DOHH2 (cell line): ENCODE measurements at regions not wholly inside any gene's neighbourhood (a gene's known extent, or its start where the extent isn't known, plus 50 kb on each side); places are given as distances from the start of the nearest gene placed in this dataset.

ENCODE experiments used
- H3F3A ChIP-seq: fragments of 200-600 bp; sonication (generic), shearing (Covaris generic); 2 replicates; pipeline ENCODE4 v1.6.0; 2016; ENCODE audit warnings: antibody characterized with exemption, mild to moderate bottlenecking; ENCODE audit not compliant: control insufficient read depth, insufficient read depth
- H3K27ac ChIP-seq: fragments of 200-600 bp; sonication (generic); 2 replicates; pipeline ENCODE4 v1.5.1; 2014; ENCODE audit warnings: low read depth, mild to moderate bottlenecking, low read length, moderate library complexity
- H3K27me3 ChIP-seq: fragments of 200-600 bp; sonication (generic); 2 replicates; pipeline ENCODE4 v1.6.1; 2014; ENCODE audit warnings: mild to moderate bottlenecking, low read length, mixed read lengths; ENCODE audit not compliant: control insufficient read depth
- H3K36me3 ChIP-seq: fragments of 200-600 bp; sonication (generic); 2 replicates; pipeline ENCODE4 v1.6.1; 2014; ENCODE audit warnings: mild to moderate bottlenecking, low read length, moderate library complexity, mixed read lengths; ENCODE audit not compliant: control insufficient read depth
- H3K4me1 ChIP-seq: fragments of 200-600 bp; sonication (generic); 2 replicates; pipeline ENCODE4 v1.6.1; 2014; ENCODE audit warnings: mild to moderate bottlenecking, low read length, mixed read lengths; ENCODE audit not compliant: control insufficient read depth
- H3K4me2 ChIP-seq: fragments of 200-600 bp; sonication (generic); 2 replicates; pipeline ENCODE4 v1.6.0; 2014; ENCODE audit warnings: mild to moderate bottlenecking, low read length, moderate library complexity
- H3K4me3 ChIP-seq: fragments of 200-600 bp; sonication (generic); 2 replicates; pipeline ENCODE4 v1.5.1; 2014; ENCODE audit warnings: mild to moderate bottlenecking, low read length, mixed read lengths
- H3K79me2 ChIP-seq: fragments of 200-600 bp; sonication (generic); 2 replicates; pipeline ENCODE4 v1.6.1; 2014; ENCODE audit warnings: mild to moderate bottlenecking, low read length, mixed read lengths; ENCODE audit not compliant: control insufficient read depth
- H3K9me2 ChIP-seq: fragments of 200-600 bp; sonication (generic); replicated peaks from 2 replicates; pipeline ENCODE4 v1.6.1; 2014; ENCODE audit warnings: mild to moderate bottlenecking, low read length, mixed read lengths; ENCODE audit not compliant: control insufficient read depth
- H3K9me3 ChIP-seq: fragments of 200-600 bp; sonication (generic); 2 replicates; pipeline ENCODE4 v1.6.1; 2014; ENCODE audit warnings: antibody characterized with exemption, low read length, mixed read lengths; ENCODE audit not compliant: control insufficient read depth, insufficient read depth
- H4K20me1 ChIP-seq: fragments of 200-600 bp; sonication (generic); 2 replicates; pipeline ENCODE4 v1.6.0; 2014; ENCODE audit warnings: low read depth, mild to moderate bottlenecking, antibody characterized with exemption, low read length, moderate library complexity; ENCODE audit not compliant: control insufficient read depth, insufficient read depth
- CTCF ChIP-seq: fragments of 200-600 bp; sonication (generic); IDR thresholded peaks from one replicate; pipeline ENCODE4 v1.5.1; 2014; ENCODE audit warnings: antibody characterized with exemption, mild to moderate bottlenecking, low read depth, low read length; ENCODE audit not compliant: poor library complexity, severe bottlenecking
- EZH2phosphoT487 ChIP-seq: fragments of 200-600 bp; sonication (generic); IDR thresholded peaks from 2 replicates; pipeline ENCODE4 v1.6.1; 2017; ENCODE audit warnings: borderline replicate concordance, mild to moderate bottlenecking, antibody characterized with exemption, low read length, moderate library complexity, mixed read lengths

DNA sequence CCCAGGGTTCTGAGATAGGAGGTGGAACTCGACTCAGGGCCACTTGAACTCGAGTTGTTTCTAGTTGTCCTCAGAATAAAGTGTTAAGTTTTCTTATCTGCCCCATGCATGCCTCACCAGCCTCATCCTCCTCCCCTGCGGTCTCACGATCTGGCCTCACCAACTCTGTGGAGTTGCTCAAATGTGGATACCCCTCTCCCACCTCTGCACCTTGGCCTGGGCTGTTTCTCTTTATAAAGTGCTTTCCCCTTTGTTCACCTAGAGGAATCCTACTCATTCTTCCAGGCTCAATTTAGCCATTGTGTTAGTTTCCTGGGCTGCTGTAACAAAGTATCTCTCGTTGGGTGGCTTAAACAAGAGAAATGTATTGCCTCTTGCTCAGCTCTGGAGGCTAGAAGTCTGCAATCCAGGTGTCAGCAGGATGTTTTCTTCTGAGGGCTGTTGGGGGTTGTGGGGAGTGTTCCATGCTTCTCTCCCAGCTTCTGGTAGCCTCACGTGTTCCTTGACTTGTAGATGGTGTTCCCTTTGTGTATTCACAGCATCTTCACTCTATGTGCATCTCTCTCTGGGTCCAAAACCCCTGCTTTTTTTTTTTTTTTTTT, 100.7 kb downstream of the MEX3B start:
- Histone ChIP-seq H3K79me2 (no peaks in the 10 kb centered on the region), H3K9me2 (no peaks in the 10 kb centered on the region), H3K4me3 (no peak overlapping the region), H4K20me1 (no peaks in the 10 kb centered on the region), H3K4me2 (no peak overlapping the region), H3K27me3 (no peaks in the 10 kb centered on the region), H3K36me3 (no peaks in the 10 kb centered on the region), H3K4me1 (no peaks in the 10 kb centered on the region), H3K9me3 (no peaks in the 10 kb centered on the region), H3K27ac (no peak overlapping the region), H3F3A (no peaks in the 10 kb centered on the region)
- TF ChIP-seq EZH2phosphoT487 (no peak), CTCF (no peak)

DNA sequence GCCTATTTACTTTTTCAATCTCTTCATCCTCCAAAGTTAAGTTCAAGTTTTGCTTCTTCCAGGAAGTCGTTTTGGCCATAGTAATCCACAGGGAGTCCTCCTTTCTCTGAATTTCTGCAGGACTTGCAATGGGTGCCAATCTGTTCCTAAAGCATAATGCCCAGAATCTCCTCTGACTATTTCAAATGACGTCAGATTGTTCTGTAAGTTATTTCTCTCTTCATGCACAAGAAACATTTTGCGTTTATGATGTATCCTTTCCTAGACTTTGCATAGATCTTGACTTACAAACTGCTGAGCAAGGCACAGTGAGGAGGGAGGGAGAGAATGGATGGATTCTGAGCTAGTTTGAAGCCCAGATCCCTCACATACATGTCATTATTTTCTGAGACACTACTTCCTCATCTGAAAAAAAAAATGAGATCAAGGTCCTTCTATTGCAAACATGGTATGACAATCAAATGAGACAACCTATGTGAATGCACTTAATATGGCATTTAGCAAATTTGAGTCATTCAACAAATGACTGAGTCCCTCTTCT, 103.1 kb downstream of the MEX3B start:
- TF ChIP-seq EZH2phosphoT487 (no peak), CTCF (no peak)
- Histone ChIP-seq H3K4me2 (no peak overlapping the region), H4K20me1 (no peaks in the 10 kb centered on the region)

GRCh38 chr15:81942157-81942556, 103.7 kb downstream of the MEX3B start:
- Histone ChIP-seq H3K36me3 (no peaks in the 10 kb centered on the region), H3K27me3 (no peaks in the 10 kb centered on the region), H3K9me2 (no peaks in the 10 kb centered on the region), H3K27ac (no peak overlapping the region), H3K9me3 (no peaks in the 10 kb centered on the region), H4K20me1 (no peaks in the 10 kb centered on the region), H3K4me2 (no peak overlapping the region), H3F3A (no peaks in the 10 kb centered on the region), H3K79me2 (no peaks in the 10 kb centered on the region), H3K4me1 (peaks cover 7% of the 10 kb centered on the region; the same call in 1 of the 2 replicates), H3K4me3 (no peak overlapping the region)
- no peak for TF ChIP-seq EZH2phosphoT487
- no peak for TF ChIP-seq CTCF

More for the DNA sequence above, 103.1 kb downstream of the MEX3B start:
- H3K27me3 ChIP-seq, result no peaks in the 10 kb centered on the region
- no peaks in the 10 kb centered on the region for H3F3A ChIP-seq
- H3K9me3 ChIP-seq, result no peaks in the 10 kb centered on the region
- no peak overlapping the region for H3K4me3 ChIP-seq
- H3K36me3 ChIP-seq, result no peaks in the 10 kb centered on the region
- peaks cover 7% of the 10 kb centered on the region; the same call in 1 of the 2 replicates for H3K4me1 ChIP-seq
- no peaks in the 10 kb centered on the region for H3K9me2 ChIP-seq
- no peak overlapping the region for H3K27ac ChIP-seq
- no peaks in the 10 kb centered on the region for H3K79me2 ChIP-seq
